H9 (cell line): ENCODE measurements at regions not wholly inside any gene's neighbourhood (a gene's known extent, or its start where the extent isn't known, plus 50 kb on each side); places are given as distances from the start of the nearest gene placed in this dataset.

Experiments
- DNase-seq: peaks from one replicate; pipeline ENCODE4 v3.0.0-alpha.2; 2017
- H2AFZ ChIP-seq: one replicate; pipeline ENCODE4 v1.6.1; 2013; ENCODE audit warnings: mild to moderate bottlenecking, low read length, control low read depth, moderate library complexity
- H2AK5ac ChIP-seq: 2 replicates; pipeline ENCODE4 v1.6.1; 2013; ENCODE audit warnings: low read length, control low read depth, mixed read lengths; ENCODE audit not compliant: insufficient read length
- H2BK120ac ChIP-seq: one replicate; pipeline ENCODE4 v1.6.1; 2013; ENCODE audit warnings: low read depth, mild to moderate bottlenecking, low read length, control low read depth, inconsistent platforms; ENCODE audit not compliant: poor library complexity, severe bottlenecking
- H2BK12ac ChIP-seq: 2 replicates; pipeline ENCODE4 v1.6.1; 2013; ENCODE audit warnings: low read length, control low read depth, mixed read lengths, low read depth; ENCODE audit not compliant: insufficient read length
- H2BK15ac ChIP-seq: 2 replicates; pipeline ENCODE4 v1.6.1; 2013; ENCODE audit warnings: low read depth, low read length, control low read depth
- H2BK20ac ChIP-seq: one replicate; pipeline ENCODE4 v1.6.1; 2013; ENCODE audit warnings: low read depth, mild to moderate bottlenecking, low read length, control low read depth, inconsistent platforms; ENCODE audit not compliant: poor library complexity, severe bottlenecking
- H2BK5ac ChIP-seq: 2 replicates; pipeline ENCODE4 v1.6.1; 2013; ENCODE audit warnings: low read length, control low read depth, mixed read lengths; ENCODE audit not compliant: insufficient read length
- H3K14ac ChIP-seq: 2 replicates; pipeline ENCODE4 v1.6.1; 2013; ENCODE audit warnings: low read length, control low read depth; ENCODE audit not compliant: insufficient read depth
- H3K18ac ChIP-seq: 2 replicates; pipeline ENCODE4 v1.6.1; 2013; ENCODE audit warnings: low read depth, mild to moderate bottlenecking, mixed read lengths, low read length, control low read depth; ENCODE audit not compliant: insufficient read length
- H3K23ac ChIP-seq: 2 replicates; pipeline ENCODE4 v1.6.1; 2013; ENCODE audit warnings: low read length, control low read depth, mixed read lengths, low read depth; ENCODE audit not compliant: insufficient read length
- H3K23me2 ChIP-seq: 2 replicates; pipeline ENCODE4 v1.6.1; 2013; ENCODE audit warnings: low read depth, mild to moderate bottlenecking, mixed read lengths, low read length, control low read depth; ENCODE audit not compliant: insufficient read length, poor library complexity, severe bottlenecking
- H3K27ac ChIP-seq: 2 replicates; pipeline ENCODE4 v1.5.1; 2013; ENCODE audit warnings: low read length, control low read depth, mixed read lengths, low read depth; ENCODE audit not compliant: insufficient read length
- H3K27me3 ChIP-seq: 2 replicates; pipeline ENCODE4 v1.6.1; 2013; ENCODE audit warnings: low read length, control low read depth, inconsistent platforms; ENCODE audit not compliant: insufficient read depth
- H3K4ac ChIP-seq: 2 replicates; pipeline ENCODE4 v1.6.1; 2013; ENCODE audit warnings: low read depth, mild to moderate bottlenecking, control low read depth, inconsistent platforms, low read length, moderate library complexity
- H3K4me1 ChIP-seq: 2 replicates; pipeline ENCODE4 v1.6.1; 2013; ENCODE audit warnings: low read length, control low read depth, inconsistent platforms; ENCODE audit not compliant: insufficient read depth
- H3K4me2 ChIP-seq: 2 replicates; pipeline ENCODE4 v1.6.1; 2013; ENCODE audit warnings: low read length, control low read depth, mixed read lengths; ENCODE audit not compliant: insufficient read length, insufficient read depth
- H3K56ac ChIP-seq: 2 replicates; pipeline ENCODE4 v1.6.1; 2013; ENCODE audit warnings: low read depth, mild to moderate bottlenecking, mixed read lengths, low read length, control low read depth; ENCODE audit not compliant: insufficient read length
- H3K79me1 ChIP-seq: 2 replicates; pipeline ENCODE4 v1.6.1; 2013; ENCODE audit warnings: low read depth, mild to moderate bottlenecking, moderate library complexity, low read length, control low read depth, inconsistent platforms; ENCODE audit not compliant: insufficient read depth, poor library complexity, severe bottlenecking
- H3K79me2 ChIP-seq: 2 replicates; pipeline ENCODE4 v1.6.1; 2013; ENCODE audit warnings: low read length, control low read depth, inconsistent platforms; ENCODE audit not compliant: insufficient read depth
- H3K9ac ChIP-seq: 2 replicates; pipeline ENCODE4 v1.6.1; 2013; ENCODE audit warnings: low read length, control low read depth, mixed read lengths; ENCODE audit not compliant: insufficient read length; ENCODE audit errors: extremely low read depth
- H3K9me3 ChIP-seq: one replicate; pipeline ENCODE4 v1.6.1; 2013; ENCODE audit warnings: low read depth, low read length, inconsistent platforms; ENCODE audit not compliant: control insufficient read depth
- H3T11ph ChIP-seq: one replicate; pipeline ENCODE4 v1.6.1; 2013; ENCODE audit warnings: mild to moderate bottlenecking, low read length, control low read depth, inconsistent platforms
- H4K20me1 ChIP-seq: one replicate; pipeline ENCODE4 v1.6.1; 2013; ENCODE audit not compliant: control insufficient read depth, insufficient read length, insufficient read depth
- H4K5ac ChIP-seq: 2 replicates; pipeline ENCODE4 v1.6.1; 2013; ENCODE audit warnings: low read depth, mild to moderate bottlenecking, mixed read lengths, low read length, control low read depth; ENCODE audit not compliant: insufficient read length
- H4K8ac ChIP-seq: replicated peaks from 2 replicates; pipeline ENCODE4 v1.6.1; 2013; ENCODE audit warnings: low read length, control low read depth, mixed read lengths, low read depth; ENCODE audit not compliant: insufficient read length
- H4K91ac ChIP-seq: 2 replicates; pipeline ENCODE4 v1.6.1; 2013; ENCODE audit warnings: low read depth, mild to moderate bottlenecking, moderate library complexity, mixed read lengths, low read length, control low read depth; ENCODE audit not compliant: insufficient read length
- H3K27ac Mint-ChIP-seq, 3 experiments: 2 replicates in 2 of 3; 3 replicates in 1 of 3; pipeline ENCODE4 v1.8.0; 2020 to 2021; ENCODE audit warnings: mixed read lengths in 3 of 3, mild to moderate bottlenecking in 1 of 3, moderate library complexity in 1 of 3
- H3K27me3 Mint-ChIP-seq: 2 replicates; pipeline ENCODE4 v1.8.0; 2021; ENCODE audit warnings: low read depth, mild to moderate bottlenecking, moderate library complexity, mixed read lengths
- H3K36me3 Mint-ChIP-seq, 3 experiments: 2 replicates in 2 of 3; 3 replicates in 1 of 3; pipeline ENCODE4 v1.8.0; 2020 to 2021; ENCODE audit warnings: low read depth in 3 of 3, mixed read lengths in 3 of 3; ENCODE audit not compliant: insufficient read depth in 1 of 3
- H3K4me1 Mint-ChIP-seq, 2 experiments: 2 replicates each; pipeline ENCODE4 v1.8.0; 2020; ENCODE audit warnings: mixed read lengths in 2 of 2
- H3K4me3 Mint-ChIP-seq, 2 experiments: 2 replicates in 1 of 2; 3 replicates in 1 of 2; pipeline ENCODE4 v1.8.0; 2020 to 2021; ENCODE audit warnings: mild to moderate bottlenecking in 2 of 2, mixed read lengths in 2 of 2, moderate library complexity in 1 of 2
- H3K9me3 Mint-ChIP-seq, 2 experiments: 2 replicates in 1 of 2; 3 replicates in 1 of 2; pipeline ENCODE4 v1.8.0; 2020; ENCODE audit warnings: mild to moderate bottlenecking in 2 of 2, mixed read lengths in 2 of 2, moderate library complexity in 1 of 2
- CTCF ChIP-seq: fragments of 200-600 bp; sonication (generic); conservative IDR thresholded peaks from 3 replicates; pipeline ENCODE4 v1.8.0; 2021; ENCODE audit warnings: antibody characterized with exemption, mild to moderate bottlenecking
- WGBS: extraction: QIAGEN DNeasy Blood & Tissue Kit; methylation state at CpG from one replicate; pipeline ENCODE4 v1.1.7; 2013; ENCODE audit warnings: missing lambda C conversion rate, low lambda C conversion rate, mixed read lengths; ENCODE audit not compliant: insufficient read length; ENCODE audit errors: extremely low coverage; 5-methylcytosine and 5-hydroxymethylcytosine counted together

GRCh38 chr14:95436354-95436753 is 80.1 kb downstream of the SYNE3 start:
- Histone ChIP-seq H2BK12ac (no peak overlapping the region), H3K56ac (no peak overlapping the region), H3K9me3 (no peaks in the 10 kb centered on the region), H3K9ac (no peak overlapping the region), H2BK20ac (no peak overlapping the region), H3K4me1 (no peaks in the 10 kb centered on the region), H2BK5ac (no peak overlapping the region), H3K79me2 (no peaks in the 10 kb centered on the region), H4K91ac (no peak overlapping the region), H3K18ac (no peak overlapping the region), H3K4me2 (no peak overlapping the region), H2AK5ac (no peak overlapping the region), H4K8ac (no peak overlapping the region), H2AFZ (no peak overlapping the region), H3K23me2 (no peaks in the 10 kb centered on the region), H3T11ph (no peak overlapping the region), H3K14ac (no peak overlapping the region), H4K5ac (no peak overlapping the region), H2BK120ac (no peak overlapping the region), H3K27me3 (no peaks in the 10 kb centered on the region), H3K4ac (no peak overlapping the region), H3K23ac (no peak overlapping the region), H2BK15ac (no peak overlapping the region), H3K79me1 (no peaks in the 10 kb centered on the region), H4K20me1 (no peaks in the 10 kb centered on the region), H3K27ac (no peak overlapping the region)
- WGBS = no CpG with 5 or more reads among the region's 4 CpGs
- no peak for TF ChIP-seq CTCF
- H3K36me3 Mint-ChIP-seq = peaks cover 0 to 5% (median 0%) of the 10 kb centered on the region in 3 experiments; a peak in 2 of 7 replicates
- no peak overlapping the region for H3K27ac Mint-ChIP-seq
- peaks cover 4% of the 10 kb centered on the region for H3K27me3 Mint-ChIP-seq
- H3K4me1 Mint-ChIP-seq = peaks cover 2 to 6% of the 10 kb centered on the region in 2 experiments; a peak in 2 of 4 replicates
- no peak for DNase-seq
- peaks cover 0 to 5% of the 10 kb centered on the region in 2 experiments; a peak in 3 of 5 replicates for H3K9me3 Mint-ChIP-seq
- no peak overlapping the region for H3K4me3 Mint-ChIP-seq
